PC-3 (cell line): ENCODE measurements at regions not wholly inside any gene's neighbourhood (a gene's known extent, or its start where the extent isn't known, plus 50 kb on each side); places are given as distances from the start of the nearest gene placed in this dataset.

Source experiments
- ATAC-seq: fragments of 200-7000 bp; cut with Tn5 transposase; 2 replicates; pipeline ENCODE4 v1.9.1; 2020; ENCODE audit warnings: mild to moderate bottlenecking, moderate library complexity
- BruUV-seq: library from RNA; stranded (reverse); fragments of 400-500 nt; replicated peaks from 2 replicates; lab custom pipeline; 2021; lab: Mats Ljungman, UMichigan
- CTCF ChIA-PET: fragments of 300-600 bp; sonication (Branson Sonifier 250); formaldehyde crosslinking; loops from one replicate; lab custom pipeline; 2022; ENCODE audit warnings: antibody characterized with exemption; lab: Charles Lee
- POLR2A ChIA-PET: fragments of 300-600 bp; sonication (Branson Sonifier 250); formaldehyde crosslinking; loops from one replicate; lab custom pipeline; 2022; ENCODE audit warnings: antibody characterized with exemption; ENCODE audit not compliant: unreplicated experiment; lab: Charles Lee
- DNase-seq: peaks from one replicate; pipeline ENCODE4 v3.0.0-alpha.2; 2015
- H2AFZ ChIP-seq: fragments of 300-600 bp; sonication (generic); 2 replicates; pipeline ENCODE4 v1.6.0; 2016; ENCODE audit warnings: antibody characterized with exemption, low read length
- H3F3A ChIP-seq: fragments of 300-600 bp; sonication (generic); one replicate; pipeline ENCODE4 v1.6.0; 2017; ENCODE audit warnings: antibody characterized with exemption, low read length, control low read depth, mild to moderate bottlenecking; ENCODE audit not compliant: unreplicated experiment
- H3K27ac ChIP-seq: fragments of 300-600 bp; sonication (generic); 2 replicates; pipeline ENCODE4 v1.5.1; 2016; ENCODE audit warnings: mild to moderate bottlenecking, low read length
- H3K27me3 ChIP-seq: fragments of 300-600 bp; sonication (generic); 2 replicates; pipeline ENCODE4 v1.6.1; 2016; ENCODE audit warnings: low read length, mixed read lengths
- H3K36me3 ChIP-seq: fragments of 300-600 bp; sonication (generic); 2 replicates; pipeline ENCODE4 v1.6.1; 2016; ENCODE audit warnings: low read depth, mixed run types, low read length, mixed read lengths
- H3K4me1 ChIP-seq: fragments of 300-600 bp; sonication (generic); 2 replicates; pipeline ENCODE4 v1.5.1; 2016; ENCODE audit warnings: low read length; ENCODE audit not compliant: insufficient read depth
- H3K4me2 ChIP-seq: fragments of 300-600 bp; sonication (generic); 2 replicates; pipeline ENCODE4 v1.6.0; 2016; ENCODE audit warnings: low read length
- H3K4me3 ChIP-seq: fragments of 300-600 bp; sonication (generic); 2 replicates; pipeline ENCODE4 v1.5.1; 2016; ENCODE audit warnings: mild to moderate bottlenecking, low read length, mixed read lengths
- H3K79me2 ChIP-seq: fragments of 300-600 bp; sonication (generic); 2 replicates; pipeline ENCODE4 v1.6.1; 2017; ENCODE audit warnings: low read length, mixed read lengths
- H3K9ac ChIP-seq: fragments of 300-600 bp; sonication (generic); 2 replicates; pipeline ENCODE4 v1.6.0; 2016; ENCODE audit warnings: mild to moderate bottlenecking, low read length
- H3K9me2 ChIP-seq: fragments of 300-600 bp; sonication (generic); replicated peaks from 2 replicates; pipeline ENCODE4 v1.6.1; 2016; ENCODE audit warnings: mixed run types, low read length, mixed read lengths
- H3K9me3 ChIP-seq: fragments of 300-600 bp; sonication (generic); 2 replicates; pipeline ENCODE4 v1.6.1; 2016; ENCODE audit warnings: low read length, mixed read lengths
- H4K20me1 ChIP-seq: fragments of 300-600 bp; sonication (generic); 2 replicates; pipeline ENCODE4 v1.6.1; 2016; ENCODE audit warnings: low read length, mixed read lengths
- CTCF ChIP-seq: fragments of 300-600 bp; sonication (generic); conservative IDR thresholded peaks from 2 replicates; pipeline ENCODE4 v1.5.1; 2017; ENCODE audit warnings: antibody characterized with exemption, low read depth, mild to moderate bottlenecking, low read length
- EZH2 ChIP-seq: fragments of 300-600 bp; sonication (generic); IDR thresholded peaks from one replicate; pipeline ENCODE4 v1.6.1; 2017; ENCODE audit warnings: antibody characterized with exemption, mild to moderate bottlenecking, low read length; ENCODE audit not compliant: unreplicated experiment
- EZH2phosphoT487 ChIP-seq: fragments of 300-600 bp; sonication (generic); IDR thresholded peaks from 2 replicates; pipeline ENCODE4 v1.6.1; 2018; ENCODE audit warnings: mild to moderate bottlenecking, antibody characterized with exemption, low read length, borderline replicate concordance
- intact Hi-C: fragments of 100-400 bp; cut with micrococcal nuclease; formaldehyde crosslinking; loops from 2 replicates; pipeline ENCODE4 v1.9.0; 2023

- Histone ChIP-seq H3K27me3 (no peaks in the 10 kb centered on the region), H3K9me3 (no peaks in the 10 kb centered on the region), H3K36me3 (no peaks in the 10 kb centered on the region), H3F3A (no peaks in the 10 kb centered on the region), H3K9ac (no peak overlapping the region), H3K4me3 (no peak overlapping the region), H4K20me1 (no peaks in the 10 kb centered on the region), H3K4me1 (no peaks in the 10 kb centered on the region), H3K79me2 (no peaks in the 10 kb centered on the region), H2AFZ (no peak overlapping the region), H3K9me2 (no peaks in the 10 kb centered on the region), H3K27ac (no peak overlapping the region), H3K4me2 (no peak overlapping the region)
- POLR2A ChIA-PET: no interaction called here
- CTCF ChIA-PET: no interaction called here
- ATAC-seq: no peak
- TF ChIP-seq EZH2: no peak
- TF ChIP-seq CTCF: no peak
- no peak for TF ChIP-seq EZH2phosphoT487
- BruUV-seq: no TSS peak
- intact Hi-C loops: no loop called here
- DNase-seq: no peak
Measured at GRCh38 chrX:122579526-122579925, 604.6 kb upstream of the GRIA3 start.

GRCh38 chrX:122582280-122582974, 601.7 kb upstream of the GRIA3 start:
- no peak for ATAC-seq
- intact Hi-C loops: no loop called here
- Histone ChIP-seq H3K9ac (no peak overlapping the region), H3K36me3 (no peaks in the 10 kb centered on the region), H3K4me1 (no peaks in the 10 kb centered on the region), H3K4me3 (no peak overlapping the region), H3K9me2 (no peaks in the 10 kb centered on the region), H3K9me3 (no peaks in the 10 kb centered on the region), H4K20me1 (no peaks in the 10 kb centered on the region), H3K27ac (peak overlapping the region; percentile 50), H3K4me2 (no peak overlapping the region), H2AFZ (no peak overlapping the region), H3K79me2 (no peaks in the 10 kb centered on the region), H3F3A (no peaks in the 10 kb centered on the region), H3K27me3 (no peaks in the 10 kb centered on the region)
- peak; percentile 50 for DNase-seq
- CTCF ChIA-PET: no interaction called here
- TF ChIP-seq EZH2phosphoT487 (no peak), CTCF (no peak), EZH2 (no peak)
- BruUV-seq: no TSS peak
- POLR2A ChIA-PET: no interaction called here

- H3K4me2 ChIP-seq: no peak overlapping the region
- ATAC-seq (no peak), DNase-seq (no peak)
- H3K79me2 ChIP-seq: no peaks in the 10 kb centered on the region
- no peak overlapping the region for H3K4me3 ChIP-seq
- no peaks in the 10 kb centered on the region for H3K27me3 ChIP-seq
- H2AFZ ChIP-seq: no peak overlapping the region
- no peaks in the 10 kb centered on the region for H4K20me1 ChIP-seq
- H3K9ac ChIP-seq: no peak overlapping the region
- H3K4me1 ChIP-seq: no peaks in the 10 kb centered on the region
- intact Hi-C loops: no loop called here
- BruUV-seq: no TSS peak
- no peak for TF ChIP-seq EZH2
- no peak for TF ChIP-seq CTCF
- TF ChIP-seq EZH2phosphoT487: no peak
- no peaks in the 10 kb centered on the region for H3K36me3 ChIP-seq
- H3K9me3 ChIP-seq: no peaks in the 10 kb centered on the region
- ChIA-PET POLR2A (no interaction called here), CTCF (no interaction called here)
- no peaks in the 10 kb centered on the region for H3K9me2 ChIP-seq
- no peaks in the 10 kb centered on the region for H3F3A ChIP-seq
- H3K27ac ChIP-seq: peak overlapping the region; percentile 50
Measured at GRCh38 chrX:122582975-122583305, 601.1 kb upstream of the GRIA3 start.
